Ecto neural progenitor cell (in vitro differentiated cells): ENCODE measurements at regions not wholly inside any gene's neighbourhood (a gene's known extent, or its start where the extent isn't known, plus 50 kb on each side); places are given as distances from the start of the nearest gene placed in this dataset.
"Not testable (repeated sequence)": the region's sequence is repeated elsewhere in the genome, so short reads cannot be mapped to it uniquely, and the experiment has no call there.

Experiments used
- DNase-seq: peaks from one replicate; pipeline ENCODE4 v3.0.0-alpha.2; 2018; ENCODE audit warnings: low spot score

- not testable (repeated sequence) for DNase-seq
These were observed 73.8 kb upstream of the SAMD11 start for GRCh38 chr1:849873-850272.

- not testable (repeated sequence) for DNase-seq
These were observed 73.4 kb upstream of the SAMD11 start for GRCh38 chr1:850318-850717.

- DNase-seq, result not testable (repeated sequence)
These were observed 72.3 kb upstream of the SAMD11 start for GRCh38 chr1:851398-851797.

- not testable (repeated sequence) for DNase-seq
These were observed 71.9 kb upstream of the SAMD11 start for GRCh38 chr1:851841-852240.

- not testable (repeated sequence) for DNase-seq
These were observed 68.3 kb upstream of the SAMD11 start for GRCh38 chr1:855202-855981.

GRCh38 chr1:856541-857057 is 67.1 kb upstream of the SAMD11 start:
- not testable (repeated sequence) for DNase-seq

GRCh38 chr1:857926-858648 is 65.6 kb upstream of the SAMD11 start:
- DNase-seq, result not testable (repeated sequence)

GRCh38 chr1:858649-859041 is 65.1 kb upstream of the SAMD11 start:
- DNase-seq, result not testable (repeated sequence)

GRCh38 chr1:860941-861340 is 62.8 kb upstream of the SAMD11 start:
- DNase-seq, result not testable (repeated sequence)

- DNase-seq, result no peak
These were observed 62.0 kb upstream of the SAMD11 start for GRCh38 chr1:861714-862113.

- DNase-seq, result not testable (repeated sequence)
These were observed 61.1 kb upstream of the SAMD11 start for GRCh38 chr1:862601-863000.

- not testable (repeated sequence) for DNase-seq
These were observed 58.1 kb upstream of the SAMD11 start for GRCh38 chr1:865633-866032.

- no peak for DNase-seq
These were observed 57.6 kb upstream of the SAMD11 start for GRCh38 chr1:866095-866494.

GRCh38 chr1:866631-867299 is 57.0 kb upstream of the SAMD11 start:
- DNase-seq, result not testable (repeated sequence)

GRCh38 chr1:867550-867949 is 56.2 kb upstream of the SAMD11 start:
- not testable (repeated sequence) for DNase-seq

- DNase-seq, result peak; percentile 87
These were observed 54.1 kb upstream of the SAMD11 start for GRCh38 chr1:869499-870244.
